ENCODE measurements at regions not wholly inside any gene's neighbourhood (a gene's known extent, or its start where the extent isn't known, plus 50 kb on each side); places are given as distances from the start of the nearest gene placed in this dataset.

DNA sequence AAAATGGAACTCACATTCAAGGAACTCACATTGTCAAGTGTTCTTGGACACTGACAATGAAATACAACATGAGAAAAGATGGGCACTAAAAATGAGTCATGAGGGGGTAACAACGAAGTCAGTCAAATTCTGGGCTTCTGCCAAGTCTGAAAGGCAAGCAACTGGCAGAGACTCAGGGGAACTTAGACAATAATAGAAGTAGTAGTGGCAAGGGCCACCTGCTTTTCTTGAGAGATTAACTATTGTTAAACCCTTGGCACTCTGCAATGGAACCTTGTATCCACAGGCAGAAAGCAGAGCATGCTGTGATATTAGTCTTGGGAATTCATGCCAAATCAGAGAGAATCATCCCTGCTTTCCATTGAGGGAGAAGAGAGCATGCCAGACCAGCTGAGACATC lies 382.6 kb upstream of the CDH2 start:
- no peaks in the 10 kb centered on the region for H4K20me1 ChIP-seq (ENCODE audit: control insufficient read depth, insufficient read depth, low read length, poor library complexity, severe bottlenecking)
- WGBS (ENCODE audit: insufficient coverage) = 67% methylated on average over 1 of the region's 1 CpG
- no peaks in the 10 kb centered on the region for H3K36me3 ChIP-seq (replicated peaks in 1 of 2; ENCODE audit: control extremely low read depth in 1 of 2, control insufficient read depth in 1 of 2, extremely low read depth in 1 of 2, insufficient read depth in 2 of 2, low read length in 1 of 2)
- TF ChIP-seq CTCF (IDR thresholded peaks at IDR 0.05) = no peak
- TF ChIP-seq EZH2 (IDR thresholded peaks at IDR 0.05; ENCODE audit: borderline replicate concordance, insufficient read depth, low read depth, low read length, poor library complexity, severe bottlenecking) = no peak
- no peak for ATAC-seq (ENCODE audit: low read depth)
- no peaks in the 10 kb centered on the region for H3K79me2 ChIP-seq (ENCODE audit: control insufficient read depth, insufficient read depth, low read length)
- no peak overlapping the region for H3K27ac Mint-ChIP-seq
- no peak for DNase-seq
- H3K9ac ChIP-seq (ENCODE audit: low read length) = no peak overlapping the region
- peaks cover 2% of the 10 kb centered on the region for H3K9me3 Mint-ChIP-seq (ENCODE audit: insufficient read depth)
- no peaks in the 10 kb centered on the region for H3K27me3 Mint-ChIP-seq
- H3K4me3 ChIP-seq (ENCODE audit: control extremely low read depth in 1 of 5, extremely low read depth in 1 of 5, insufficient read depth in 1 of 5, low read depth in 2 of 5, low read length in 4 of 5) = no peak overlapping the region
- no peak overlapping the region for H3K4me3 Mint-ChIP-seq
- ChIA-PET CTCF (no interaction called here), POLR2A (no interaction called here)
- no peaks in the 10 kb centered on the region for H3K4me1 Mint-ChIP-seq
- H3K27me3 ChIP-seq (replicated peaks in 1 of 4; ENCODE audit: control extremely low read depth in 1 of 4, control insufficient read depth in 3 of 4, insufficient read depth in 4 of 4, low read length in 3 of 4) = no peaks in the 10 kb centered on the region
- no peak overlapping the region for H2AFZ ChIP-seq (ENCODE audit: insufficient read depth, low read depth, low read length, poor library complexity, severe bottlenecking)
- intact Hi-C loops (cut with micrococcal nuclease) = no loop called here
- no peak overlapping the region for H3K4me2 ChIP-seq (replicated peaks; ENCODE audit: low read depth, low read length, poor library complexity, severe bottlenecking)
- H3K9me3 ChIP-seq (ENCODE audit: control extremely low read depth in 1 of 3, control insufficient read depth in 2 of 3, insufficient read depth in 1 of 3, low read length in 2 of 3) = no peaks in the 10 kb centered on the region
- no peaks in the 10 kb centered on the region for H3K4me1 ChIP-seq (ENCODE audit: control insufficient read depth in 2 of 2, insufficient read depth in 2 of 2, low read length in 2 of 2)
- no peak overlapping the region for H3K27ac ChIP-seq (ENCODE audit: low read length in 2 of 2)

DNA sequence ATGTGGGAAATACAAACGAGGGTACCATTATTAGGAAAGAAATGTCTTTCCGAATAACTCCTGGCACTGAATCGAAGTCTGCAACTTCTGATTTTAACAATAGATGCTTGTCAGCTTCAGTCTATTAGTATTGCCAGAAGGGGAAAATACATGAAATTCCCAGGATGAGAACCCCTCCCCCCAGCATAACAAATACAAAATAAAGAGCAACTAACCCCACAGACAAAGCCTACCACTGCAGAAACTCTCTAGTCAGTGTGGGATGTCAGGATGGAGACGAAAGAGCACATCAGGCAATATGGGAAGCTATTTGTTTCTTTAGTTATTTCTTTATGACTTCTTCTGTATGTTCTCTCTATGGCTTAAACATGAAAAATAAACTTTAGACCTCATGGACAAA lies 365.0 kb upstream of the CDH2 start:
- ChIA-PET CTCF (no interaction called here), POLR2A (no interaction called here)

More for the DNA sequence above, 365.0 kb upstream of the CDH2 start:
- no peak overlapping the region for H3K27ac Mint-ChIP-seq
- TF ChIP-seq EZH2 (IDR thresholded peaks at IDR 0.05; ENCODE audit: borderline replicate concordance, insufficient read depth, low read depth, low read length, poor library complexity, severe bottlenecking) (no peak), CTCF (IDR thresholded peaks at IDR 0.05) (no peak)
- intact Hi-C loops (cut with micrococcal nuclease) = no loop called here
- H3K9me3 Mint-ChIP-seq (ENCODE audit: insufficient read depth) = peaks cover 6% of the 10 kb centered on the region
- no peaks in the 10 kb centered on the region for H3K27me3 ChIP-seq (replicated peaks in 1 of 4; ENCODE audit: control extremely low read depth in 1 of 4, control insufficient read depth in 3 of 4, insufficient read depth in 4 of 4, low read length in 3 of 4)
- no peak overlapping the region for H3K27ac ChIP-seq (ENCODE audit: low read length in 2 of 2)
- H3K36me3 ChIP-seq (replicated peaks in 1 of 2; ENCODE audit: control extremely low read depth in 1 of 2, control insufficient read depth in 1 of 2, extremely low read depth in 1 of 2, insufficient read depth in 2 of 2, low read length in 1 of 2) = no peaks in the 10 kb centered on the region
- H2AFZ ChIP-seq (ENCODE audit: insufficient read depth, low read depth, low read length, poor library complexity, severe bottlenecking) = no peak overlapping the region
- no peaks in the 10 kb centered on the region for H3K27me3 Mint-ChIP-seq
- no peak overlapping the region for H3K4me3 ChIP-seq (ENCODE audit: control extremely low read depth in 1 of 5, extremely low read depth in 1 of 5, insufficient read depth in 1 of 5, low read depth in 2 of 5, low read length in 4 of 5)
- H3K9ac ChIP-seq (ENCODE audit: low read length) = no peak overlapping the region
- no peak for DNase-seq
- H3K4me3 Mint-ChIP-seq = no peak overlapping the region
- no peak overlapping the region for H3K4me2 ChIP-seq (replicated peaks; ENCODE audit: low read depth, low read length, poor library complexity, severe bottlenecking)
- H3K4me1 ChIP-seq (ENCODE audit: control insufficient read depth in 2 of 2, insufficient read depth in 2 of 2, low read length in 2 of 2) = no peaks in the 10 kb centered on the region
- WGBS (ENCODE audit: insufficient coverage) = no CpG with 5 or more reads among the region's 4 CpGs
- no peaks in the 10 kb centered on the region for H3K4me1 Mint-ChIP-seq
- ATAC-seq (ENCODE audit: low read depth) = no peak
- H4K20me1 ChIP-seq (ENCODE audit: control insufficient read depth, insufficient read depth, low read length, poor library complexity, severe bottlenecking) = no peaks in the 10 kb centered on the region
- peaks cover 0 to 1% (median 0%) of the 10 kb centered on the region in 3 donors for H3K9me3 ChIP-seq (ENCODE audit: control extremely low read depth in 1 of 3, control insufficient read depth in 2 of 3, insufficient read depth in 1 of 3, low read length in 2 of 3)
- no peaks in the 10 kb centered on the region for H3K79me2 ChIP-seq (ENCODE audit: control insufficient read depth, insufficient read depth, low read length)

Data from B cell (primary cell).